Suprapubic skin (tissue), 4 donors: ENCODE measurements at regions not wholly inside any gene's neighbourhood (a gene's known extent, or its start where the extent isn't known, plus 50 kb on each side); places are given as distances from the start of the nearest gene placed in this dataset.

ENCODE experiments used
- POLR2A ChIP-seq, 2 donors: fragments of 450-650 bp; IDR thresholded peaks; one replicate each; pipeline ENCODE4 v1.6.1; 2017; ENCODE audit warnings: antibody characterized with exemption in 2 of 2, mild to moderate bottlenecking in 2 of 2, moderate library complexity in 2 of 2
- POLR2AphosphoS5 ChIP-seq, 3 donors: sonication (generic); formaldehyde crosslinking; IDR thresholded peaks; one replicate each; pipeline ENCODE4 v1.6.1; 2017; ENCODE audit warnings: antibody characterized with exemption in 3 of 3
- TF ChIP-seq, protein P1 (sequence below), 2 donors: fragments of 200-600 bp in 1 of 2; fragments of 450-650 bp in 1 of 2; sonication (generic) in 1 of 2; IDR thresholded peaks; one replicate each; pipeline ENCODE4 v1.5.1; 2016 to 2019; ENCODE audit warnings: antibody characterized with exemption in 2 of 2, mild to moderate bottlenecking in 1 of 2, moderate library complexity in 1 of 2

DNA sequence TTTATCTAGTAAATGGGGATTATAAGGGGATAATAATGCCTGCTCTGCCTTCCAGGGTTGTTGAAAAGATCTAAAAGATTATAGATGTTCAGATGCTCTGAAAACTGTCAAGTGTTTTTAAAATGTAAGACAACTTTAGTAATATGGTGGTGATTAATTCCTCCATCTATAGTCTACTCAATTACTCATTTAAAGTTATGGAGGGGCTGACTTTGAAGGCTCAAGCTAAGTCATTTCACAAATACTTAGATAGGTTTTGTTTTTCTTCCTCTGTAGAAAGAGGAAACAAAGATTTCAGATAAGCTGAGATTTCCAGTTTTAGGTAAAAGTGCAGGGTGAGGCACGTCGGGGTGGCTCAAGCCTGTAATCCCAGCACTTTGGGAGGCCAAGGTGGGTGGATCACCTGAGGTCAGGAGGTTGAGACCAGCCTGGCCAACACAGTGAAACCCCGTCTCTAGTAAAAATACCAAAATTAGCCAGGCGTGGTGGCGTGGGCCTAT is 50.5 kb upstream of the PIM1 start:
- TF ChIP-seq, protein P1, sequence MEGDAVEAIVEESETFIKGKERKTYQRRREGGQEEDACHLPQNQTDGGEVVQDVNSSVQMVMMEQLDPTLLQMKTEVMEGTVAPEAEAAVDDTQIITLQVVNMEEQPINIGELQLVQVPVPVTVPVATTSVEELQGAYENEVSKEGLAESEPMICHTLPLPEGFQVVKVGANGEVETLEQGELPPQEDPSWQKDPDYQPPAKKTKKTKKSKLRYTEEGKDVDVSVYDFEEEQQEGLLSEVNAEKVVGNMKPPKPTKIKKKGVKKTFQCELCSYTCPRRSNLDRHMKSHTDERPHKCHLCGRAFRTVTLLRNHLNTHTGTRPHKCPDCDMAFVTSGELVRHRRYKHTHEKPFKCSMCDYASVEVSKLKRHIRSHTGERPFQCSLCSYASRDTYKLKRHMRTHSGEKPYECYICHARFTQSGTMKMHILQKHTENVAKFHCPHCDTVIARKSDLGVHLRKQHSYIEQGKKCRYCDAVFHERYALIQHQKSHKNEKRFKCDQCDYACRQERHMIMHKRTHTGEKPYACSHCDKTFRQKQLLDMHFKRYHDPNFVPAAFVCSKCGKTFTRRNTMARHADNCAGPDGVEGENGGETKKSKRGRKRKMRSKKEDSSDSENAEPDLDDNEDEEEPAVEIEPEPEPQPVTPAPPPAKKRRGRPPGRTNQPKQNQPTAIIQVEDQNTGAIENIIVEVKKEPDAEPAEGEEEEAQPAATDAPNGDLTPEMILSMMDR (IDR thresholded peaks at IDR 0.05), result no peak
- TF ChIP-seq POLR2A (IDR thresholded peaks at IDR 0.05) (no peak), POLR2AphosphoS5 (IDR thresholded peaks at IDR 0.05) (no peak)
